ENCODE measurements at regions not wholly inside any gene's neighbourhood (a gene's known extent, or its start where the extent isn't known, plus 50 kb on each side); places are given as distances from the start of the nearest gene placed in this dataset.

GRCh38 chr3:163019260-163019659, 1522.7 kb downstream of the OTOL1 start:
- no peak for TF ChIP-seq CTCF (IDR thresholded peaks at IDR 0.05)
- TF ChIP-seq POLR2A (IDR thresholded peaks at IDR 0.05), result no peak
